Common myeloid progenitor, CD34-positive (primary cell): ENCODE measurements at regions not wholly inside any gene's neighbourhood (a gene's known extent, or its start where the extent isn't known, plus 50 kb on each side); places are given as distances from the start of the nearest gene placed in this dataset.

Experiments
- CTCF ChIA-PET: fragments of 350-600 bp; sonication (Branson Sonifier 250); formaldehyde crosslinking; loops from one replicate; lab custom pipeline; 2021; ENCODE audit warnings: antibody characterized with exemption; lab: Charles Lee
- POLR2A ChIA-PET: fragments of 350-600 bp; sonication (Branson Sonifier 250); formaldehyde crosslinking; loops from one replicate; lab custom pipeline; 2021; ENCODE audit warnings: antibody characterized with exemption; lab: Charles Lee
- DNase-seq, 3 donors: peaks; one replicate each; pipeline versions ENCODE4 v3.0.0 to v3.0.0-alpha.2; 2013
- H3K27ac ChIP-seq, 2 experiments: 1 replicate in 1 of 2; 2 replicates in 1 of 2; pipeline ENCODE4 v1.7.0; 2013; ENCODE audit warnings: inconsistent platforms in 2 of 2, low read length in 2 of 2, mild to moderate bottlenecking in 2 of 2, low read depth in 1 of 2, moderate library complexity in 1 of 2; ENCODE audit not compliant: severe bottlenecking in 2 of 2, insufficient read depth in 1 of 2, poor library complexity in 1 of 2
- H3K27me3 ChIP-seq, 5 experiments: replicated peaks in 2 of 5; 1 replicate in 3 of 5; 2 replicates in 2 of 5; pipeline versions ENCODE4 v1.6.1 to v1.7.0; 2013; ENCODE audit warnings: low read length in 4 of 5, mild to moderate bottlenecking in 2 of 5, moderate library complexity in 2 of 5, inconsistent platforms in 1 of 5; ENCODE audit not compliant: insufficient read depth in 5 of 5, control insufficient read depth in 4 of 5
- H3K36me3 ChIP-seq, 4 experiments: 1 replicate in 2 of 4; 2 replicates in 2 of 4; pipeline versions ENCODE4 v1.6.1 to v1.7.0; 2013; ENCODE audit warnings: low read length in 3 of 4, control low read depth in 1 of 4, mild to moderate bottlenecking in 1 of 4; ENCODE audit not compliant: control insufficient read depth in 4 of 4, insufficient read depth in 4 of 4
- H3K4me1 ChIP-seq, 4 experiments: 1 replicate in 3 of 4; 2 replicates in 1 of 4; pipeline versions ENCODE4 v1.6.1 to v1.7.1; 2013; ENCODE audit warnings: low read length in 3 of 4, mild to moderate bottlenecking in 3 of 4, control low read depth in 1 of 4, inconsistent platforms in 1 of 4, moderate library complexity in 1 of 4; ENCODE audit not compliant: control insufficient read depth in 4 of 4, insufficient read depth in 4 of 4; ENCODE audit errors: control extremely low read depth in 1 of 4
- H3K4me3 ChIP-seq, 7 experiments: 1 replicate in 4 of 7; 2 replicates in 3 of 7; pipeline versions ENCODE4 v1.5.1 to v1.7.0; 2013; ENCODE audit warnings: mild to moderate bottlenecking in 7 of 7, low read length in 6 of 7, moderate library complexity in 6 of 7, inconsistent platforms in 2 of 7, low read depth in 2 of 7, control low read depth in 1 of 7; ENCODE audit not compliant: insufficient read depth in 4 of 7, control insufficient read depth in 1 of 7; ENCODE audit errors: extremely low read depth in 1 of 7
- H3K9me3 ChIP-seq, 5 experiments: 1 replicate in 4 of 5; 2 replicates in 1 of 5; pipeline versions ENCODE4 v1.6.1 to v1.7.1; 2013; ENCODE audit warnings: low read length in 4 of 5, mild to moderate bottlenecking in 2 of 5, inconsistent platforms in 1 of 5, low read depth in 1 of 5, moderate library complexity in 1 of 5; ENCODE audit not compliant: control insufficient read depth in 4 of 5, insufficient read depth in 2 of 5; ENCODE audit errors: control extremely low read depth in 1 of 5
- WGBS: methylation state at CpG from one replicate; pipeline ENCODE4 v1.1.5; 2013; ENCODE audit not compliant: insufficient coverage; 5-methylcytosine and 5-hydroxymethylcytosine counted together

DNA sequence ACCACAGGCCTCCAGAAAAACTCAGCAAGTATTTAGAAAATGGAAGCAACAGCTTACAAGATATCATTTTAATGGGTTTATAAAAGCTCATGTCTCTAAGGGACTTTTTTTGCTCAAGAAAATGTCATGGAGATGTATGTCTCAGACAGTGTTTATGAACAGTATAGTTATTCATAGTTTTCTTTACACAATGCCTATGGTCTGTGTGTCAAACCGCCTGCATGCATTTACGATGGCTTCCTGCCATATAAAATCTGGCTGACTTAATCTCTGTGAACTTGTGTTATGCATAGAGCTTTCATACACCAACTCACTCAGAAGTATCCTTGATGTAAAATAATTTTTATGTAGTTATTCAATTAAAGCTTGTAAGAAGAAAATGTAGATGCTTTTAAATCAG, 1314.2 kb upstream of the LRRTM3 start:
- ChIA-PET CTCF (no interaction called here), POLR2A (no interaction called here)
- Histone ChIP-seq H3K27me3 (no peaks in the 10 kb centered on the region), H3K27ac (no peak overlapping the region), H3K36me3 (peaks cover 0 to 8% (median 1%) of the 10 kb centered on the region in 4 experiments), H3K4me3 (no peak overlapping the region), H3K9me3 (peaks cover 0 to 18% (median 4%) of the 10 kb centered on the region in 5 experiments), H3K4me1 (no peaks in the 10 kb centered on the region)
- no peak for DNase-seq
- WGBS, result no CpG with 5 or more reads among the region's 2 CpGs

DNA sequence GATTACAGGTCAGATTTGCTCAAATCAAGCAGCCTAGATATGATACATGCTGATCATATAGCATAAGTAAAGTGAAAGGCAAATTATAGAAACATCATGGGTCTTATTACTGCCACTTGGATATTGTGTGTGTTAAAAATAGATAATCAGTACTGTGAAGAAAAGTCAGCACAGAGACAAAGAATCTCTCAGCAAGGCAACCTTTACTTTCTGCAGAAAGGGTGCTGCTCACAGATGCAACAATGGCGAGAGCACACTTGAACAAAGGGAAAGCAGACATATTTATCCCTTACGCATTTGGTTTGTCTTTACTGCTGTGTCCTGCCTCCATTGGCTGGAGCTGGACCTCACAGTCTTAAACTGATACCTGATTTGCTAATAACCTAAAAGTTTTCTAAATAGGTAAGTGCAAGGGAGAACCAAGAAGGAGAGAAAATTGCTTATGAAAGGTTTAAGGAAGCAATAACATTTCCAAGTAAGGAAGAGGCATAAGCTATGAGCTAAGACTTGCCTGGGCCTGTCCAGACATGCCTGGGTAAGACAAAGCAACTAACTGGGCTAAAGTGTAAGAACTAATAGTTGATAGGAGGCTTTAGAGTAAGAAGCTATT, 1310.8 kb upstream of the LRRTM3 start:
- peaks cover 0 to 21% (median 3%) of the 10 kb centered on the region in 4 experiments for H3K36me3 ChIP-seq
- no peak overlapping the region for H3K27ac ChIP-seq
- POLR2A ChIA-PET, result no interaction called here
- 96% methylated on average over 2 of the region's 2 CpGs for WGBS
- peaks cover 0 to 15% (median 4%) of the 10 kb centered on the region in 5 experiments for H3K9me3 ChIP-seq
- no peaks in the 10 kb centered on the region for H3K27me3 ChIP-seq
- no peak overlapping the region for H3K4me3 ChIP-seq
- no peaks in the 10 kb centered on the region for H3K4me1 ChIP-seq
- DNase-seq, result no peak
- CTCF ChIA-PET, result no interaction called here

DNA sequence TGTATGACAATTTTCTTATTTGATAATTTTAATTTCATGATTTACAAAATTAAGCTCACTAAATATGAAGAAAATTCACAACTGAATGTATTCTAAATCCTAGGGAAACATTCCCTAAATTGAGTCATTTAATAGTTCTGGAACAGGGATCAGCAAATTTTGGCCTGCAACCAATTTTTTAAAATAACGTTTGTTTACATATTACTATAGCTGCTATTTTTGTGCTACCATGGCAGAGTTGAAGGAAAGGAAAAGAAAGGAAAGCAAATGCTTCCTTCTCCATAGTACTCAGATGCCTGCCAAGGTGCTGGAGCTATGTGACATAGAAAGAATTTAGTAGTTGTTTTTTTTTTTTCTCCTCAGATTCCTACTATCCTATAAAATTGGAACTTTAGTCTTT, 1307.7 kb upstream of the LRRTM3 start:
- Histone ChIP-seq H3K4me3 (no peak overlapping the region), H3K4me1 (no peaks in the 10 kb centered on the region), H3K27me3 (no peaks in the 10 kb centered on the region), H3K9me3 (peaks cover 0 to 17% (median 4%) of the 10 kb centered on the region in 5 experiments), H3K36me3 (peaks cover 2 to 22% (median 3%) of the 10 kb centered on the region in 4 experiments), H3K27ac (no peak overlapping the region)
- POLR2A ChIA-PET, result no interaction called here
- DNase-seq, result no peak
- CTCF ChIA-PET, result no interaction called here
- no CpG with 5 or more reads among the region's 1 CpG for WGBS

DNA sequence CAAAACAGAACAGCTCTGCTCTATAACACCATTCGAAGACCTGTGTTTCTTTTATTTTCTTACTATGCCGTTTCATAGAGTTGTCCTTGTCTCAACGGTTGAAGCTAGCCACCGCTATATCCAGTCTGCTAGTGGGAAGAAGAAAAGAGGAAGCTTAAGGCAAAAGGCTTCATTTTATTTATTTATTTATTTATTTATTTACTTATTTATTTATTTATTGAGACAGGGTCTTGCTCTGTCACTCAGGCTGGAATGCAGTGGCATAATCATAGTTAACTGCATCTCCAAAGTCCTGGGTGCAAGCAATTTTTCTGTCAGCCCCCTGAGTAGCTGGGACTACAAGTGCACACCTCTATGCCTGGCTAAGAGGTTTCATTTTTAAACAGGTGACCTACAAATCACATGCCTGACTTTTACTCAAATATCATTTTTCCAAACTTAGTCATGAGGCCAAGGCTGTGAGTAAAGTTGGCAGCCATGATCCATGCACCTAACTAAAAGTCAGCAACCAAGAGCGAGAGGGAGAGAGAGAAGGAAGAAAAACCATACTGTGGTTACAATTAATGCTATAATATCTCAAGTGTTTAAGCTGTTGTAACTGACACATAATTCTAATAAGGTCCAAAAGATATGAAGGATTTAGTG, 1305.3 kb upstream of the LRRTM3 start:
- WGBS, result no CpG with 5 or more reads among the region's 5 CpGs
- no peak for DNase-seq
- H3K27ac ChIP-seq, result no peak overlapping the region

DNA sequence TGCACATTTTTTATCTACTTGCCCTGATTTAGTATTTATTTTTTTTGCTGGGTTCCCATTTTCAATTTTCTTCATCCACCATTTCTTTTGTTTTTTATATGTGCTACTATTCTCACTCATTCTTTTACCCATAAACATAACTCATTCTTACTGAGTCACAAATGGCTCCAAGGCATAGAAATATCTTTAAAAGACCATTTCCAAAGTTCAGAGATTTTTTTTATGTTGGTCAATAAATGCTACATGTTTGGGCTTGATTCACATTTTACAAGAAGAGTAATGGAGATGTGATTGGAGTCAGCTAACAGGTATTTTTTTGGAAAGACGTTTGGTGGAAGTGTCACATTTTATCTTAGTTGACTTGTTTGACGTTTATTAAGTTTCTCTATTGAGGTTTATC, 1303.2 kb upstream of the LRRTM3 start:
- POLR2A ChIA-PET, result no interaction called here
- 71% methylated on average over 1 of the region's 2 CpGs for WGBS

More for the DNA sequence above, 1305.3 kb upstream of the LRRTM3 start:
- ChIA-PET POLR2A (no interaction called here), CTCF (no interaction called here)
- Histone ChIP-seq H3K36me3 (peaks cover 1 to 24% (median 4%) of the 10 kb centered on the region in 4 experiments), H3K9me3 (peaks cover 0 to 4% (median 0%) of the 10 kb centered on the region in 5 experiments), H3K4me1 (no peaks in the 10 kb centered on the region), H3K27me3 (no peaks in the 10 kb centered on the region), H3K4me3 (no peak overlapping the region)

DNA sequence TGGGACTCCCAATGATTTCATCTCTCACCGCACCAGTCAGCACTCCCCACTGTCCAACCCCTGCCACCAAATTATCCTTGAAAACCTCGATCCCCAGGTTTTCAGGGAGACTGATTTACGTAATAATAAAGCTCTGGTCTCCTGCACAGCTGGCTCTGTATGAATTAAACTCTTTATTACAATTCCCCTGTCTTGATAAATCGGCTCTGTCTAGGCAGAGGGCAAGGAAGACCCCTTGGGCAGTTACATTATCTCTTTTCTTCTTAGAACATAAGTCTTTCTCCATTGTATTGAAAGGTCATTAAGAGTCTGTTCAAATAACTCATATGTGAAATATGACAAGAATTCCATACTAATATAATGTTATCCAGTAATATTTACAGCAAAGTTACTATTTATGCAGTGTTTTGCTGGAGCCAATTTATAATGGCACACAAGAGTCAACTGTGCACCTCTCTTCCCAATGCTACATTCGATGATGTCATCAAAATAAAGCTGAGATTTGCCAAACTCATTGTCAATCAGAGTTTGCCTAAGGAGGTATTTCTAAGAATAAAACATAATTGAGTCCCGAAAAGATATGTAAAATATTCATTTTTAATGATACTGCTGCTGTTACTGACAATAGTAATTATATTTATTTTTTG, 1297.2 kb upstream of the LRRTM3 start:
- ChIA-PET POLR2A (no interaction called here), CTCF (interaction anchor here (1.1 kb wide), 1 partner anchor 25 kb away, joined by 3 read pairs; no protein-coding TSS in a partner anchor)
- Histone ChIP-seq H3K27ac (no peak overlapping the region), H3K36me3 (peaks cover 0 to 16% (median under 1%) of the 10 kb centered on the region in 4 experiments), H3K9me3 (peaks cover 0 to 9% (median 2%) of the 10 kb centered on the region in 5 experiments), H3K4me3 (no peak overlapping the region), H3K27me3 (no peaks in the 10 kb centered on the region), H3K4me1 (no peaks in the 10 kb centered on the region)
- 98% methylated on average over 5 of the region's 6 CpGs for WGBS
- no peak for DNase-seq

More for the DNA sequence above, 1303.2 kb upstream of the LRRTM3 start:
- Histone ChIP-seq H3K36me3 (peaks cover 0 to 18% (median 4%) of the 10 kb centered on the region in 4 experiments), H3K4me3 (no peak overlapping the region), H3K27ac (no peak overlapping the region), H3K4me1 (no peaks in the 10 kb centered on the region), H3K27me3 (no peaks in the 10 kb centered on the region), H3K9me3 (peaks cover 0 to 3% (median 0%) of the 10 kb centered on the region in 5 experiments)
- CTCF ChIA-PET, result no interaction called here
- no peak for DNase-seq

DNA sequence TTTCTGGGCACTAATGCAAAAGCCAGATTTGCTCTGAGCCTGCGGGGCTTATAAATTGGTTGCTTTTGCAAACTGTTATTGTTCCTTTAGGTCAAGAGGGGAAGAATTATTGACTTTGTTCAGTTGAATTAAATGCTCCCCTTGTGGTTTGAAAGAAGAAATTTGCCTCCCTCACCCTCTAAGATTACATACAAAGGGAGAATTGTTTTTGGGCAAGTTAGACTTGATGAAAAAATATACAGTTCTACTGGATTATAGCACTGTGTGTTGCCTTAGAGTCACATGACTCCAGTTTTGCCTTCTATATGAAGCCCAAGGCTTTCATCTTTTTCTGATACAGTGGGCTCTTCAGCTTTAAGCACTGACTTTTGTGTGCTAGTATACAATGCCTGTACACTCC, 1265.8 kb upstream of the LRRTM3 start:
- no peaks in the 10 kb centered on the region for H3K27me3 ChIP-seq
- DNase-seq, result no peak
- H3K27ac ChIP-seq, result no peak overlapping the region
- no peak overlapping the region for H3K4me3 ChIP-seq
- H3K36me3 ChIP-seq, result no peaks in the 10 kb centered on the region
- no CpG with 5 or more reads among the region's 1 CpG for WGBS
- CTCF ChIA-PET, result interaction anchor here (1.6 kb wide), 1 partner anchor 12 kb away, joined by 3 read pairs; no protein-coding TSS in a partner anchor
- POLR2A ChIA-PET, result no interaction called here
- H3K4me1 ChIP-seq, result no peaks in the 10 kb centered on the region
- peaks cover 0 to 8% (median 4%) of the 10 kb centered on the region in 5 experiments for H3K9me3 ChIP-seq
